SK-N-SH (cell line): ENCODE measurements at regions not wholly inside any gene's neighbourhood (a gene's known extent, or its start where the extent isn't known, plus 50 kb on each side); places are given as distances from the start of the nearest gene placed in this dataset.

Experiments
- EP300 ChIP-seq, 2 experiments: IDR thresholded peaks; 2 replicates each; pipeline versions ENCODE4 v1.4.0 to v1.6.1; 2012; ENCODE audit warnings: borderline replicate concordance in 1 of 2, low read depth in 1 of 2, low read length in 1 of 2
- MXI1 ChIP-seq: IDR thresholded peaks from 2 replicates; pipeline ENCODE4 v1.6.1; 2012; ENCODE audit warnings: mild to moderate bottlenecking, low read depth, low read length, improper control_type of control experiment
- POLR2AphosphoS5 ChIP-seq: IDR thresholded peaks from 2 replicates; pipeline ENCODE4 v1.6.1; 2012; ENCODE audit warnings: low read depth, low read length
- SIN3A ChIP-seq: IDR thresholded peaks from 2 replicates; pipeline ENCODE4 v1.6.1; 2012; ENCODE audit warnings: low read depth, mild to moderate bottlenecking, low read length, moderate library complexity, borderline replicate concordance
- SMC3 ChIP-seq: IDR thresholded peaks from 2 replicates; pipeline ENCODE4 v1.6.1; 2012; ENCODE audit warnings: low read depth, low read length, improper control_type of control experiment
- TAF1 ChIP-seq: IDR thresholded peaks from 2 replicates; pipeline ENCODE4 v1.6.1; 2012; ENCODE audit warnings: low read depth, mild to moderate bottlenecking, low read length, moderate library complexity, borderline replicate concordance
- TCF12 ChIP-seq: IDR thresholded peaks from 2 replicates; pipeline ENCODE4 v1.4.0; 2012
- TEAD4 ChIP-seq: IDR thresholded peaks from 2 replicates; pipeline ENCODE4 v1.4.0; 2012; ENCODE audit warnings: mild to moderate bottlenecking, borderline replicate concordance; ENCODE audit not compliant: insufficient read depth
- YY1 ChIP-seq: IDR thresholded peaks from 2 replicates; pipeline ENCODE4 v1.4.0; 2012; ENCODE audit warnings: low read depth, mild to moderate bottlenecking
- TF ChIP-seq, protein P1 (sequence below): IDR thresholded peaks from 2 replicates; pipeline ENCODE4 v1.4.0; 2012; ENCODE audit warnings: low read depth
- TF ChIP-seq, protein P2 (sequence below): fragments of 200-600 bp; sonication (generic); IDR thresholded peaks from 2 replicates; pipeline ENCODE4 v1.6.1; 2017; ENCODE audit warnings: antibody characterized with exemption, mild to moderate bottlenecking, moderate library complexity

DNA sequence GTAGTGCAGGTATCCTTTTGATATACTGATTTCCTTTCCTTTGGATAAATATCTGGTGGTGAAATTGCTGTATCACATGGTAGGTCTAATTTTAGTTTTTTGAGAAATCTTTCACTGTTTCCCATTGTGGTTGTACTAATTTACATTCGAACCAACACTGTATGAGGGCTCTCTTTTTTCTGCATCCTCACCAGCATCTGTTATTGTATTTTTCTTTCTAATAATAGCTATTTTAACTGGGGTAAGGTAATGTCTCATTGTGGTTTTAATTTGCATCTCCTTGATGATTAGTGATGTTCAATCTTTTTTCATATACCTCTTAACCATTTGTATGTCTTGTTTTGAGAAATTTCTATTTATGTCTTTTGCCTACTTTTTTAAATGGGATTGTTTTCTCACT is 335.4 kb upstream of the MTPN start:
- TF ChIP-seq YY1 (no peak), SIN3A (no peak), TAF1 (no peak), POLR2AphosphoS5 (no peak), SMC3 (no peak), MXI1 (no peak), TEAD4 (no peak), EP300 (IDR thresholded peaks at IDR 0.05; ENCODE audit: borderline replicate concordance in 1 of 2, low read depth in 1 of 2, low read length in 1 of 2) (no peak), TCF12 (no peak)
- TF ChIP-seq, protein P1, sequence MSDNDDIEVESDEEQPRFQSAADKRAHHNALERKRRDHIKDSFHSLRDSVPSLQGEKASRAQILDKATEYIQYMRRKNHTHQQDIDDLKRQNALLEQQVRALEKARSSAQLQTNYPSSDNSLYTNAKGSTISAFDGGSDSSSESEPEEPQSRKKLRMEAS = no peak
- TF ChIP-seq, protein P2, sequence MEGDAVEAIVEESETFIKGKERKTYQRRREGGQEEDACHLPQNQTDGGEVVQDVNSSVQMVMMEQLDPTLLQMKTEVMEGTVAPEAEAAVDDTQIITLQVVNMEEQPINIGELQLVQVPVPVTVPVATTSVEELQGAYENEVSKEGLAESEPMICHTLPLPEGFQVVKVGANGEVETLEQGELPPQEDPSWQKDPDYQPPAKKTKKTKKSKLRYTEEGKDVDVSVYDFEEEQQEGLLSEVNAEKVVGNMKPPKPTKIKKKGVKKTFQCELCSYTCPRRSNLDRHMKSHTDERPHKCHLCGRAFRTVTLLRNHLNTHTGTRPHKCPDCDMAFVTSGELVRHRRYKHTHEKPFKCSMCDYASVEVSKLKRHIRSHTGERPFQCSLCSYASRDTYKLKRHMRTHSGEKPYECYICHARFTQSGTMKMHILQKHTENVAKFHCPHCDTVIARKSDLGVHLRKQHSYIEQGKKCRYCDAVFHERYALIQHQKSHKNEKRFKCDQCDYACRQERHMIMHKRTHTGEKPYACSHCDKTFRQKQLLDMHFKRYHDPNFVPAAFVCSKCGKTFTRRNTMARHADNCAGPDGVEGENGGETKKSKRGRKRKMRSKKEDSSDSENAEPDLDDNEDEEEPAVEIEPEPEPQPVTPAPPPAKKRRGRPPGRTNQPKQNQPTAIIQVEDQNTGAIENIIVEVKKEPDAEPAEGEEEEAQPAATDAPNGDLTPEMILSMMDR = no peak
